ENCODE measurements at regions not wholly inside any gene's neighbourhood (a gene's known extent, or its start where the extent isn't known, plus 50 kb on each side); places are given as distances from the start of the nearest gene placed in this dataset.

DNA sequence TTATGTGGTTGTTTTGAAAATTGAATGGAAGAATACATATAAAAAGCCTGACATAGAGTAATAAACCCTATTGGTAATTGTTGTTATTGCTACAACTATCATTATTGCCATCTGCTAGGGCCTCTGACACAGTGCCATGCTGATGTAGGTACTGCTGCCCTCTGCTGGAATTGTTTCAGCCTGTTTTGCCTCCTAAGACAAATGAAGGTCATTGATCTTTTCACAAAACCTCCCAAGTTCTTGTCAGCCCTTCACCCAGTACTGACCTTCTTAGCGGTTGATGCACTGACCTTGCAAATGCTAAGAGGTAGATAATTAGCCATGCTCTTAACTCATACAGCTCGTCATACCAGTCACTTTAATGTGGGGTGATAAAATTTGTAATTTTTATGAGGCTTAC, 975.2 kb downstream of the SORCS1 start:
- H3K9me3 Mint-ChIP-seq: no peaks in the 10 kb centered on the region
- Histone ChIP-seq H3K79me2 (replicated peaks; ENCODE audit: insufficient read depth) (no peaks in the 10 kb centered on the region), H2AFZ (no peak overlapping the region), H3K9me2 (ENCODE audit: insufficient read depth) (no peaks in the 10 kb centered on the region), H4K20me1 (replicated peaks; ENCODE audit: insufficient read depth) (no peaks in the 10 kb centered on the region), H3F3A (replicated peaks; ENCODE audit: low read depth) (no peaks in the 10 kb centered on the region), H3K4me2 (no peak overlapping the region), H3K27me3 (ENCODE audit: insufficient read depth) (no peaks in the 10 kb centered on the region), H3K27ac (ENCODE audit: low read depth) (no peak overlapping the region), H3K4me3 (no peak overlapping the region), H3K4me1 (ENCODE audit: insufficient read depth) (no peaks in the 10 kb centered on the region), H3K36me3 (ENCODE audit: insufficient read depth) (no peaks in the 10 kb centered on the region)
- TF ChIP-seq ZNF331 (CRISPR knock-in tag; IDR thresholded peaks at IDR 0.05; ENCODE audit: low read depth): no peak
- TF ChIP-seq, protein P1, sequence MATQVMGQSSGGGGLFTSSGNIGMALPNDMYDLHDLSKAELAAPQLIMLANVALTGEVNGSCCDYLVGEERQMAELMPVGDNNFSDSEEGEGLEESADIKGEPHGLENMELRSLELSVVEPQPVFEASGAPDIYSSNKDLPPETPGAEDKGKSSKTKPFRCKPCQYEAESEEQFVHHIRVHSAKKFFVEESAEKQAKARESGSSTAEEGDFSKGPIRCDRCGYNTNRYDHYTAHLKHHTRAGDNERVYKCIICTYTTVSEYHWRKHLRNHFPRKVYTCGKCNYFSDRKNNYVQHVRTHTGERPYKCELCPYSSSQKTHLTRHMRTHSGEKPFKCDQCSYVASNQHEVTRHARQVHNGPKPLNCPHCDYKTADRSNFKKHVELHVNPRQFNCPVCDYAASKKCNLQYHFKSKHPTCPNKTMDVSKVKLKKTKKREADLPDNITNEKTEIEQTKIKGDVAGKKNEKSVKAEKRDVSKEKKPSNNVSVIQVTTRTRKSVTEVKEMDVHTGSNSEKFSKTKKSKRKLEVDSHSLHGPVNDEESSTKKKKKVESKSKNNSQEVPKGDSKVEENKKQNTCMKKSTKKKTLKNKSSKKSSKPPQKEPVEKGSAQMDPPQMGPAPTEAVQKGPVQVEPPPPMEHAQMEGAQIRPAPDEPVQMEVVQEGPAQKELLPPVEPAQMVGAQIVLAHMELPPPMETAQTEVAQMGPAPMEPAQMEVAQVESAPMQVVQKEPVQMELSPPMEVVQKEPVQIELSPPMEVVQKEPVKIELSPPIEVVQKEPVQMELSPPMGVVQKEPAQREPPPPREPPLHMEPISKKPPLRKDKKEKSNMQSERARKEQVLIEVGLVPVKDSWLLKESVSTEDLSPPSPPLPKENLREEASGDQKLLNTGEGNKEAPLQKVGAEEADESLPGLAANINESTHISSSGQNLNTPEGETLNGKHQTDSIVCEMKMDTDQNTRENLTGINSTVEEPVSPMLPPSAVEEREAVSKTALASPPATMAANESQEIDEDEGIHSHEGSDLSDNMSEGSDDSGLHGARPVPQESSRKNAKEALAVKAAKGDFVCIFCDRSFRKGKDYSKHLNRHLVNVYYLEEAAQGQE (IDR thresholded peaks at IDR 0.05; ENCODE audit: unreplicated experiment): no peak
- TF ChIP-seq, protein P2, sequence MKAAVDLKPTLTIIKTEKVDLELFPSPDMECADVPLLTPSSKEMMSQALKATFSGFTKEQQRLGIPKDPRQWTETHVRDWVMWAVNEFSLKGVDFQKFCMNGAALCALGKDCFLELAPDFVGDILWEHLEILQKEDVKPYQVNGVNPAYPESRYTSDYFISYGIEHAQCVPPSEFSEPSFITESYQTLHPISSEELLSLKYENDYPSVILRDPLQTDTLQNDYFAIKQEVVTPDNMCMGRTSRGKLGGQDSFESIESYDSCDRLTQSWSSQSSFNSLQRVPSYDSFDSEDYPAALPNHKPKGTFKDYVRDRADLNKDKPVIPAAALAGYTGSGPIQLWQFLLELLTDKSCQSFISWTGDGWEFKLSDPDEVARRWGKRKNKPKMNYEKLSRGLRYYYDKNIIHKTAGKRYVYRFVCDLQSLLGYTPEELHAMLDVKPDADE (IDR thresholded peaks at IDR 0.05): no peak
- TF ChIP-seq, protein P3, sequence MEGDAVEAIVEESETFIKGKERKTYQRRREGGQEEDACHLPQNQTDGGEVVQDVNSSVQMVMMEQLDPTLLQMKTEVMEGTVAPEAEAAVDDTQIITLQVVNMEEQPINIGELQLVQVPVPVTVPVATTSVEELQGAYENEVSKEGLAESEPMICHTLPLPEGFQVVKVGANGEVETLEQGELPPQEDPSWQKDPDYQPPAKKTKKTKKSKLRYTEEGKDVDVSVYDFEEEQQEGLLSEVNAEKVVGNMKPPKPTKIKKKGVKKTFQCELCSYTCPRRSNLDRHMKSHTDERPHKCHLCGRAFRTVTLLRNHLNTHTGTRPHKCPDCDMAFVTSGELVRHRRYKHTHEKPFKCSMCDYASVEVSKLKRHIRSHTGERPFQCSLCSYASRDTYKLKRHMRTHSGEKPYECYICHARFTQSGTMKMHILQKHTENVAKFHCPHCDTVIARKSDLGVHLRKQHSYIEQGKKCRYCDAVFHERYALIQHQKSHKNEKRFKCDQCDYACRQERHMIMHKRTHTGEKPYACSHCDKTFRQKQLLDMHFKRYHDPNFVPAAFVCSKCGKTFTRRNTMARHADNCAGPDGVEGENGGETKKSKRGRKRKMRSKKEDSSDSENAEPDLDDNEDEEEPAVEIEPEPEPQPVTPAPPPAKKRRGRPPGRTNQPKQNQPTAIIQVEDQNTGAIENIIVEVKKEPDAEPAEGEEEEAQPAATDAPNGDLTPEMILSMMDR (conservative IDR thresholded peaks at IDR 0.05; ENCODE audit: low read depth in 2 of 2): peak; percentile 75 to 87
- TF ChIP-seq EZH2 (IDR thresholded peaks at IDR 0.05; ENCODE audit: low read depth, unreplicated experiment): no peak
- TF ChIP-seq STAT1 (IDR thresholded peaks at IDR 0.05; ENCODE audit: unreplicated experiment): no peak
- TF ChIP-seq, protein P4, sequence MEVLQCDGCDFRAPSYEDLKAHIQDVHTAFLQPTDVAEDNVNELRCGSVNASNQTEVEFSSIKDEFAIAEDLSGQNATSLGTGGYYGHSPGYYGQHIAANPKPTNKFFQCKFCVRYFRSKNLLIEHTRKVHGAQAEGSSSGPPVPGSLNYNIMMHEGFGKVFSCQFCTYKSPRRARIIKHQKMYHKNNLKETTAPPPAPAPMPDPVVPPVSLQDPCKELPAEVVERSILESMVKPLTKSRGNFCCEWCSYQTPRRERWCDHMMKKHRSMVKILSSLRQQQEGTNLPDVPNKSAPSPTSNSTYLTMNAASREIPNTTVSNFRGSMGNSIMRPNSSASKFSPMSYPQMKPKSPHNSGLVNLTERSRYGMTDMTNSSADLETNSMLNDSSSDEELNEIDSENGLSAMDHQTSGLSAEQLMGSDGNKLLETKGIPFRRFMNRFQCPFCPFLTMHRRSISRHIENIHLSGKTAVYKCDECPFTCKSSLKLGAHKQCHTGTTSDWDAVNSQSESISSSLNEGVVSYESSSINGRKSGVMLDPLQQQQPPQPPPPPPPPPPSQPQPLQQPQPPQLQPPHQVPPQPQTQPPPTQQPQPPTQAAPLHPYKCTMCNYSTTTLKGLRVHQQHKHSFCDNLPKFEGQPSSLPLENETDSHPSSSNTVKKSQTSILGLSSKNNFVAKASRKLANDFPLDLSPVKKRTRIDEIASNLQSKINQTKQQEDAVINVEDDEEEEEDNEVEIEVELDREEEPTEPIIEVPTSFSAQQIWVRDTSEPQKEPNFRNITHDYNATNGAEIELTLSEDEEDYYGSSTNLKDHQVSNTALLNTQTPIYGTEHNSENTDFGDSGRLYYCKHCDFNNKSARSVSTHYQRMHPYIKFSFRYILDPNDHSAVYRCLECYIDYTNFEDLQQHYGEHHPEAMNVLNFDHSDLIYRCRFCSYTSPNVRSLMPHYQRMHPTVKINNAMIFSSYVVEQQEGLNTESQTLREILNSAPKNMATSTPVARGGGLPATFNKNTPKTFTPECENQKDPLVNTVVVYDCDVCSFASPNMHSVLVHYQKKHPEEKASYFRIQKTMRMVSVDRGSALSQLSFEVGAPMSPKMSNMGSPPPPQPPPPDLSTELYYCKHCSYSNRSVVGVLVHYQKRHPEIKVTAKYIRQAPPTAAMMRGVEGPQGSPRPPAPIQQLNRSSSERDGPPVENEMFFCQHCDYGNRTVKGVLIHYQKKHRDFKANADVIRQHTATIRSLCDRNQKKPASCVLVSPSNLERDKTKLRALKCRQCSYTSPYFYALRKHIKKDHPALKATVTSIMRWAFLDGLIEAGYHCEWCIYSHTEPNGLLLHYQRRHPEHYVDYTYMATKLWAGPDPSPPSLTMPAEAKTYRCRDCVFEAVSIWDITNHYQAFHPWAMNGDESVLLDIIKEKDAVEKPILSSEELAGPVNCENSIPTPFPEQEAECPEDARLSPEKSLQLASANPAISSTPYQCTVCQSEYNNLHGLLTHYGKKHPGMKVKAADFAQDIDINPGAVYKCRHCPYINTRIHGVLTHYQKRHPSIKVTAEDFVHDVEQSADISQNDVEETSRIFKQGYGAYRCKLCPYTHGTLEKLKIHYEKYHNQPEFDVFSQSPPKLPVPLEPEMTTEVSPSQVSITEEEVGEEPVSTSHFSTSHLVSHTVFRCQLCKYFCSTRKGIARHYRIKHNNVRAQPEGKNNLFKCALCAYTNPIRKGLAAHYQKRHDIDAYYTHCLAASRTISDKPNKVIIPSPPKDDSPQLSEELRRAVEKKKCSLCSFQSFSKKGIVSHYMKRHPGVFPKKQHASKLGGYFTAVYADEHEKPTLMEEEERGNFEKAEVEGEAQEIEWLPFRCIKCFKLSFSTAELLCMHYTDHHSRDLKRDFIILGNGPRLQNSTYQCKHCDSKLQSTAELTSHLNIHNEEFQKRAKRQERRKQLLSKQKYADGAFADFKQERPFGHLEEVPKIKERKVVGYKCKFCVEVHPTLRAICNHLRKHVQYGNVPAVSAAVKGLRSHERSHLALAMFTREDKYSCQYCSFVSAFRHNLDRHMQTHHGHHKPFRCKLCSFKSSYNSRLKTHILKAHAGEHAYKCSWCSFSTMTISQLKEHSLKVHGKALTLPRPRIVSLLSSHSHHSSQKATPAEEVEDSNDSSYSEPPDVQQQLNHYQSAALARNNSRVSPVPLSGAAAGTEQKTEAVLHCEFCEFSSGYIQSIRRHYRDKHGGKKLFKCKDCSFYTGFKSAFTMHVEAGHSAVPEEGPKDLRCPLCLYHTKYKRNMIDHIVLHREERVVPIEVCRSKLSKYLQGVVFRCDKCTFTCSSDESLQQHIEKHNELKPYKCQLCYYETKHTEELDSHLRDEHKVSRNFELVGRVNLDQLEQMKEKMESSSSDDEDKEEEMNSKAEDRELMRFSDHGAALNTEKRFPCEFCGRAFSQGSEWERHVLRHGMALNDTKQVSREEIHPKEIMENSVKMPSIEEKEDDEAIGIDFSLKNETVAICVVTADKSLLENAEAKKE (CRISPR knock-in tag; IDR thresholded peaks at IDR 0.05): no peak
- no peak for TF ChIP-seq EZH2phosphoT487 (IDR thresholded peaks at IDR 0.05; ENCODE audit: unreplicated experiment)
- DNase-seq (ENCODE audit: low spot score) (peak; percentile 87), ATAC-seq (peak; percentile 97)
- H3K27ac Mint-ChIP-seq: no peak overlapping the region
- no peaks in the 10 kb centered on the region for H3K36me3 Mint-ChIP-seq (ENCODE audit: low read depth)
- no peaks in the 10 kb centered on the region for H3K27me3 Mint-ChIP-seq (ENCODE audit: insufficient read depth, low read depth, poor library complexity)
- H3K4me3 Mint-ChIP-seq: no peak overlapping the region
- H3K4me1 Mint-ChIP-seq: no peaks in the 10 kb centered on the region

All from GM23338 (cell line).